Nephron (organoid): ENCODE measurements at regions not wholly inside any gene's neighbourhood (a gene's known extent, or its start where the extent isn't known, plus 50 kb on each side); places are given as distances from the start of the nearest gene placed in this dataset.

Experiments
- H3K27ac Mint-ChIP-seq, 3 experiments: 2 replicates each; pipeline ENCODE4 v1.8.0; 2020; ENCODE audit warnings: mixed read lengths in 3 of 3, mild to moderate bottlenecking in 2 of 3, moderate library complexity in 1 of 3
- H3K27me3 Mint-ChIP-seq: 2 replicates; pipeline ENCODE4 v1.8.0; 2021; ENCODE audit warnings: low read depth, mild to moderate bottlenecking, moderate library complexity, mixed read lengths
- H3K36me3 Mint-ChIP-seq: 2 replicates; pipeline ENCODE4 v1.8.0; 2020; ENCODE audit warnings: low read depth, mixed read lengths
- H3K4me1 Mint-ChIP-seq: 2 replicates; pipeline ENCODE4 v1.8.0; 2020; ENCODE audit warnings: mixed read lengths
- H3K4me3 Mint-ChIP-seq, 3 experiments: 2 replicates each; pipeline ENCODE4 v1.8.0; 2020; ENCODE audit warnings: mild to moderate bottlenecking in 3 of 3, mixed read lengths in 3 of 3, moderate library complexity in 2 of 3
- H3K9me3 Mint-ChIP-seq: 2 replicates; pipeline ENCODE4 v1.8.0; 2020; ENCODE audit warnings: mixed read lengths
- TF ChIP-seq, protein P1 (sequence below), 3 experiments: fragments of 200-600 bp; sonication (generic); IDR thresholded peaks; one replicate each; pipeline ENCODE4 v1.5.0; 2021; ENCODE audit warnings: antibody characterized with exemption in 3 of 3; ENCODE audit not compliant: unreplicated experiment in 3 of 3

- H3K9me3 Mint-ChIP-seq = no peaks in the 10 kb centered on the region
- no peaks in the 10 kb centered on the region for H3K36me3 Mint-ChIP-seq
- TF ChIP-seq, protein P1, sequence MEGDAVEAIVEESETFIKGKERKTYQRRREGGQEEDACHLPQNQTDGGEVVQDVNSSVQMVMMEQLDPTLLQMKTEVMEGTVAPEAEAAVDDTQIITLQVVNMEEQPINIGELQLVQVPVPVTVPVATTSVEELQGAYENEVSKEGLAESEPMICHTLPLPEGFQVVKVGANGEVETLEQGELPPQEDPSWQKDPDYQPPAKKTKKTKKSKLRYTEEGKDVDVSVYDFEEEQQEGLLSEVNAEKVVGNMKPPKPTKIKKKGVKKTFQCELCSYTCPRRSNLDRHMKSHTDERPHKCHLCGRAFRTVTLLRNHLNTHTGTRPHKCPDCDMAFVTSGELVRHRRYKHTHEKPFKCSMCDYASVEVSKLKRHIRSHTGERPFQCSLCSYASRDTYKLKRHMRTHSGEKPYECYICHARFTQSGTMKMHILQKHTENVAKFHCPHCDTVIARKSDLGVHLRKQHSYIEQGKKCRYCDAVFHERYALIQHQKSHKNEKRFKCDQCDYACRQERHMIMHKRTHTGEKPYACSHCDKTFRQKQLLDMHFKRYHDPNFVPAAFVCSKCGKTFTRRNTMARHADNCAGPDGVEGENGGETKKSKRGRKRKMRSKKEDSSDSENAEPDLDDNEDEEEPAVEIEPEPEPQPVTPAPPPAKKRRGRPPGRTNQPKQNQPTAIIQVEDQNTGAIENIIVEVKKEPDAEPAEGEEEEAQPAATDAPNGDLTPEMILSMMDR (IDR thresholded peaks at IDR 0.05; ENCODE audit: unreplicated experiment in 3 of 3) = no peak
- no peak overlapping the region for H3K27ac Mint-ChIP-seq
- H3K4me3 Mint-ChIP-seq = no peak overlapping the region
- H3K4me1 Mint-ChIP-seq = peaks cover 12% of the 10 kb centered on the region
- peaks cover 3% of the 10 kb centered on the region for H3K27me3 Mint-ChIP-seq
These were observed 73.9 kb downstream of the RMI1 start for GRCh38 chr9:84054341-84055010.

GRCh38 chr9:84057662-84058061 lies 77.1 kb downstream of the RMI1 start:
- H3K9me3 Mint-ChIP-seq = no peaks in the 10 kb centered on the region

DNA sequence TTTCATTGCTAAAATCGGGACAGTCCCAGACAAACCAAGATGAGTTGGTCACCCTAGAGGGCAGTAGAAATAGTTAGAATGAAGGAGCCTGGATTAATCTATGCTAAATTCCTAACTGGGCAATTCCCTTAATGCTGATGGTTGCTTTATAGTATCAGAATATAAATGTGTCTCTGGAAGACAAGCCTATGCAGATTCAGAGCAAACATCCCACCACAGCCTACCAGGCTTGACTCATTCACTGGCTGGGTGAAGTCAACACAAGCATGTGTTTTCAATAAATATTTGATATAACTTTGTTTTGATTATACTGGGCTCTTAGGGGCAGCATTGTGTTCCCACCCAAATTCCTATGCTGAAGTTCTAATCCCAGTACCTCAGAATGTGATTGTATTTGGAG lies 79.3 kb downstream of the RMI1 start:
- Mint-ChIP-seq H3K36me3 (no peaks in the 10 kb centered on the region), H3K27me3 (no peaks in the 10 kb centered on the region), H3K4me3 (no peak overlapping the region), H3K27ac (no peak overlapping the region), H3K9me3 (no peaks in the 10 kb centered on the region), H3K4me1 (no peaks in the 10 kb centered on the region)
- TF ChIP-seq, protein P1 (IDR thresholded peaks at IDR 0.05; ENCODE audit: unreplicated experiment in 3 of 3) = no peak

More at GRCh38 chr9:84057662-84058061, 77.1 kb downstream of the RMI1 start:
- TF ChIP-seq, protein P1 (IDR thresholded peaks at IDR 0.05; ENCODE audit: unreplicated experiment in 3 of 3) = no peak
- Mint-ChIP-seq H3K27me3 (no peaks in the 10 kb centered on the region), H3K4me3 (no peak overlapping the region), H3K4me1 (peaks cover 12% of the 10 kb centered on the region), H3K36me3 (no peaks in the 10 kb centered on the region), H3K27ac (no peak overlapping the region)

- no peak overlapping the region for H3K4me3 Mint-ChIP-seq
- H3K27ac Mint-ChIP-seq = no peak overlapping the region
- H3K27me3 Mint-ChIP-seq = peaks cover 2% of the 10 kb centered on the region
- TF ChIP-seq, protein P1 (IDR thresholded peaks at IDR 0.05; ENCODE audit: unreplicated experiment in 3 of 3) = no peak
- H3K4me1 Mint-ChIP-seq = no peaks in the 10 kb centered on the region
- no peaks in the 10 kb centered on the region for H3K36me3 Mint-ChIP-seq
- H3K9me3 Mint-ChIP-seq = no peaks in the 10 kb centered on the region
These were observed 81.1 kb downstream of the RMI1 start for GRCh38 chr9:84061613-84062193.

DNA sequence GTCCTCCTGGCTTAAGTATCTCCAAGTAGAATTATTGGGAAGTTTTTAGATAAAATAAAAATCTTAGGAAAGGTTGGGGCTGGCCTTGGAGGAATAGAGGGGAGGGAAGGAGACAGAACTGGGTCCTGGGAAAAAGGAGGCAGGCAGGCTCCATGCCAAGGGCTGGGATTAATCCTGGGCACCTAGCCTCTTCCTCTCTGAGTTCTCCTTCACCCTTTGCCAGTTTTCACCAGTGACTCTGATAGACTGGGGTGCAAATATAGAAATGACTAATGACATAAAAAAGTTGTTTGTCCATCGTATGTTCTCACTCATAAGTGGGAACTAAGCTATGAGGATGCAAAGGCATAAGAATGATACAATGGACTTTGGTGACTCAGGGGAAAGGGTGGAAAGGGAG lies 81.9 kb downstream of the RMI1 start:
- Mint-ChIP-seq H3K4me1 (no peaks in the 10 kb centered on the region), H3K9me3 (no peaks in the 10 kb centered on the region), H3K36me3 (no peaks in the 10 kb centered on the region), H3K4me3 (no peak overlapping the region), H3K27me3 (peaks cover 5% of the 10 kb centered on the region), H3K27ac (no peak overlapping the region)
- TF ChIP-seq, protein P1 (IDR thresholded peaks at IDR 0.05; ENCODE audit: unreplicated experiment in 3 of 3) = no peak

DNA sequence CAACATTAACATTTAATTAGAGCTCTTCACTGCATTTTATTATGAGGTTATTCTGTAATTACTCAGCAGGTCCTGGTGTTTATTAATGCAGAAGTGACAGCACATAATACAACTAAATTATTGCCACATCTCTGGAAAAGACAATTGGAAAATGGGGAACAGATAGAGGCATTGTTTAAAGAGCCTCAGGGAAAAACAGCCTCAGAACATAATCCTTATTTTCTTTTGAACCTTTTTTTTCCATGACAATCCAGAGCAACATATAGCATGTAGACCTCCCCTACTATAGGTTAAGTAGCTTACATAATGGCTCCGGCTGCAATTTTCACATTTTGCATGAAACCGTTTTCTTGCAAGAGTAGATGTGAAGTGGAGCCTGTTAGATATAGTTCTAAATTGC lies 87.2 kb downstream of the RMI1 start:
- H3K27me3 Mint-ChIP-seq = peaks cover 5% of the 10 kb centered on the region

More for the DNA sequence above, 87.2 kb downstream of the RMI1 start:
- no peaks in the 10 kb centered on the region for H3K9me3 Mint-ChIP-seq
- no peak overlapping the region for H3K27ac Mint-ChIP-seq
- no peak overlapping the region for H3K4me3 Mint-ChIP-seq
- no peaks in the 10 kb centered on the region for H3K4me1 Mint-ChIP-seq
- TF ChIP-seq, protein P1 (IDR thresholded peaks at IDR 0.05; ENCODE audit: unreplicated experiment in 3 of 3) = no peak
- H3K36me3 Mint-ChIP-seq = no peaks in the 10 kb centered on the region
